DND-41 (cell line): ENCODE measurements at regions not wholly inside any gene's neighbourhood (a gene's known extent, or its start where the extent isn't known, plus 50 kb on each side); places are given as distances from the start of the nearest gene placed in this dataset.

Experiments
- CTCF ChIP-seq: IDR thresholded peaks from 2 replicates; pipeline ENCODE4 v1.5.1; 2012; ENCODE audit warnings: borderline replicate concordance, low read length, moderate library complexity, mild to moderate bottlenecking; ENCODE audit not compliant: poor library complexity, severe bottlenecking; ENCODE audit errors: extremely low read depth
- EZH2 ChIP-seq: IDR thresholded peaks from 3 replicates; pipeline ENCODE4 v1.6.1; 2012; ENCODE audit warnings: borderline replicate concordance, low read depth, mild to moderate bottlenecking, moderate library complexity, low read length, inconsistent platforms; ENCODE audit not compliant: severe bottlenecking

DNA sequence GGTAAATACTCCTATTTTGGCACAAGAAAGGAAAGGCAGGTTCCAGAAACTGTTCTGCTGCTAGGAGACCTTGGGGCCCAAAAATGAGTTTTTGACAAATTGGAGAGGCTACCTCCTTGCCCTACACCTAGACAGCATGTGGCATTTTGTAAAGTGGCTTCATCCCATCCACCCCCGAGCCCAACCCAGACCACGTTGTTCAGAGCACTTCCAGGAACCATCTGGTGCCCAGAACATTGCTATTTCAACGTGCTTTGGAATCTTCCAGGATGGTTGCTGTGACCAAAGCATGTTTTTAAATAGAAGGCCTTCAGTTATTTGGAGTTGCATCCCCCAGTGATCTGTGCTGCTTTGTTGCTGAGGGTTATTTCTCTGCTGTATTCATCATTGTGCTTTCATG, 116.3 kb upstream of the TOM1L1 start:
- TF ChIP-seq CTCF (no peak), EZH2 (no peak)
